Activated naive CD4-positive, alpha-beta T cell treated with anti-CD3 and anti-CD28 coated beads, Interleukin-2, amount 10 ng/mL, durations not matched to agents 7 days and 5 days (primary cell): ENCODE measurements at regions not wholly inside any gene's neighbourhood (a gene's known extent, or its start where the extent isn't known, plus 50 kb on each side); places are given as distances from the start of the nearest gene placed in this dataset.
"Not testable (repeated sequence)": the region's sequence is repeated elsewhere in the genome, so short reads cannot be mapped to it uniquely, and the experiment has no call there.

ENCODE experiments used
- CTCF ChIA-PET: fragments of 350-600 bp; sonication (Branson Sonifier 250); formaldehyde crosslinking; loops from one replicate; lab custom pipeline; 2021; ENCODE audit warnings: antibody characterized with exemption; lab: Charles Lee
- DNase-seq: peaks from one replicate; pipeline ENCODE4 v3.0.0-alpha.2; 2020
- H3K27ac Mint-ChIP-seq: one replicate; pipeline ENCODE4 v1.8.0; 2021; ENCODE audit warnings: mild to moderate bottlenecking, moderate library complexity, mixed read lengths
- H3K27me3 Mint-ChIP-seq: one replicate; pipeline ENCODE4 v1.8.0; 2021; ENCODE audit warnings: mild to moderate bottlenecking, mixed read lengths
- H3K36me3 Mint-ChIP-seq: one replicate; pipeline ENCODE4 v1.8.0; 2021; ENCODE audit warnings: mixed read lengths
- H3K4me1 Mint-ChIP-seq: one replicate; pipeline ENCODE4 v1.8.0; 2021; ENCODE audit warnings: mixed read lengths
- H3K4me3 Mint-ChIP-seq: one replicate; pipeline ENCODE4 v1.8.0; 2021; ENCODE audit warnings: mild to moderate bottlenecking, moderate library complexity, mixed read lengths
- H3K9me3 Mint-ChIP-seq: one replicate; pipeline ENCODE4 v1.8.0; 2021; ENCODE audit warnings: mixed read lengths

GRCh38 chr10:33883881-33884280, 549.4 kb upstream of the NRP1 start:
- Mint-ChIP-seq H3K4me1 (no peaks in the 10 kb centered on the region), H3K9me3 (peaks cover 2% of the 10 kb centered on the region), H3K4me3 (no peak overlapping the region), H3K36me3 (no peaks in the 10 kb centered on the region), H3K27me3 (no peaks in the 10 kb centered on the region), H3K27ac (no peak overlapping the region)
- CTCF ChIA-PET = no interaction called here
- DNase-seq = no peak

DNA sequence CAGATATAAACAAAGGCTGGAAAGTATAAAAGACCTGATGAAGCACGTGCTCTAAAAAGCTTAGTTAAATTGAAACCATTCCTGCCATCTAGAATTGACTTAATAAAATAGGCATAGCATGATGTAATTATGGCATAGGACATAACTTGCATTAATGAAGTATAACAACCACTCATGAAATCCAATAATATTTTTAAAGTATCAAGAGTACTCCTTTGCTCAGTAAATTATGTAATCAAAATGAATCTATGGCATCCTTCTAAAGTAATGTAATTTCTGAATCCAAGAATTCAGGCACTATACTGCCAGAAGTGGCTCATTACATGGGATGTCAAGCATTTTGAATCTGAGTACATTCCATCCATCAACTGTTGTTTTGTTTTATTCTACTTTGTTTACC, 548.5 kb upstream of the NRP1 start:
- peaks cover 2% of the 10 kb centered on the region for H3K9me3 Mint-ChIP-seq

DNA sequence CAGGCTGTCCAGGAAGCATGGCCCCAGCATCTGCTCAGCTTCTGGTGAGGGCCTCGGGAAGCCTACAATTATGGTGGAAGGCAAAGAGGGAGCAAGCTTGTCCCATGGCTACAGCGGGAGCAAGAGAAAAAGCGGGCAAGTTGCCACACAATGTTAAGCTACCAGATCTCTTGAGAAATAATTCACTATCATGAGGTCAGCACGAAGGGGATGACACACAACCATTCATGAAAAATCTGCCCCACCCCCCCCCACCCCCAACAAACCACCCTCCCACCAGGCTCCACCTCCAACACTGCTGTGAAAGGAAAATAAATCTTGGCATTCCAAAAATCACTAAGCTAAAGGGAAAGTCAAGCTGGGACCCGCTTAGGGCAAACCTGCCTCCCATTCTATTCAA, 545.8 kb upstream of the NRP1 start:
- Mint-ChIP-seq H3K4me3 (no peak overlapping the region), H3K4me1 (no peaks in the 10 kb centered on the region), H3K36me3 (no peaks in the 10 kb centered on the region), H3K27me3 (no peaks in the 10 kb centered on the region), H3K9me3 (peaks cover 2% of the 10 kb centered on the region), H3K27ac (no peak overlapping the region)
- CTCF ChIA-PET = no interaction called here
- no peak for DNase-seq

More for the DNA sequence above, 548.5 kb upstream of the NRP1 start:
- Mint-ChIP-seq H3K36me3 (no peaks in the 10 kb centered on the region), H3K27me3 (no peaks in the 10 kb centered on the region), H3K27ac (no peak overlapping the region), H3K4me3 (no peak overlapping the region), H3K4me1 (no peaks in the 10 kb centered on the region)
- DNase-seq = no peak
- CTCF ChIA-PET = no interaction called here

- H3K27ac Mint-ChIP-seq = no peak overlapping the region
- peaks cover 2% of the 10 kb centered on the region for H3K9me3 Mint-ChIP-seq
- H3K4me1 Mint-ChIP-seq = no peaks in the 10 kb centered on the region
- CTCF ChIA-PET = no interaction called here
- DNase-seq = no peak
- no peak overlapping the region for H3K4me3 Mint-ChIP-seq
- H3K27me3 Mint-ChIP-seq = no peaks in the 10 kb centered on the region
- no peaks in the 10 kb centered on the region for H3K36me3 Mint-ChIP-seq
Observed at GRCh38 chr10:33878238-33878786, 543.8 kb upstream of the NRP1 start.

- H3K27ac Mint-ChIP-seq = no peak overlapping the region
- no peak for DNase-seq
- H3K4me3 Mint-ChIP-seq = no peak overlapping the region
- no peaks in the 10 kb centered on the region for H3K27me3 Mint-ChIP-seq
- no peaks in the 10 kb centered on the region for H3K36me3 Mint-ChIP-seq
- peaks cover 2% of the 10 kb centered on the region for H3K9me3 Mint-ChIP-seq
- no peaks in the 10 kb centered on the region for H3K4me1 Mint-ChIP-seq
- CTCF ChIA-PET = no interaction called here
Observed at GRCh38 chr10:33876584-33877400, 542.3 kb upstream of the NRP1 start.

- CTCF ChIA-PET = no interaction called here
- H3K27ac Mint-ChIP-seq = no peak overlapping the region
Observed at GRCh38 chr10:33875924-33876583, 541.6 kb upstream of the NRP1 start.

GRCh38 chr10:33871061-33871956, 536.8 kb upstream of the NRP1 start:
- Mint-ChIP-seq H3K4me3 (no peak overlapping the region), H3K36me3 (no peaks in the 10 kb centered on the region), H3K27me3 (no peaks in the 10 kb centered on the region), H3K9me3 (no peaks in the 10 kb centered on the region), H3K27ac (no peak overlapping the region), H3K4me1 (no peaks in the 10 kb centered on the region)
- CTCF ChIA-PET = no interaction called here
- no peak for DNase-seq

More at GRCh38 chr10:33875924-33876583, 541.6 kb upstream of the NRP1 start:
- Mint-ChIP-seq H3K4me1 (no peaks in the 10 kb centered on the region), H3K9me3 (peaks cover 2% of the 10 kb centered on the region), H3K36me3 (no peaks in the 10 kb centered on the region), H3K4me3 (no peak overlapping the region), H3K27me3 (no peaks in the 10 kb centered on the region)
- DNase-seq = no peak

DNA sequence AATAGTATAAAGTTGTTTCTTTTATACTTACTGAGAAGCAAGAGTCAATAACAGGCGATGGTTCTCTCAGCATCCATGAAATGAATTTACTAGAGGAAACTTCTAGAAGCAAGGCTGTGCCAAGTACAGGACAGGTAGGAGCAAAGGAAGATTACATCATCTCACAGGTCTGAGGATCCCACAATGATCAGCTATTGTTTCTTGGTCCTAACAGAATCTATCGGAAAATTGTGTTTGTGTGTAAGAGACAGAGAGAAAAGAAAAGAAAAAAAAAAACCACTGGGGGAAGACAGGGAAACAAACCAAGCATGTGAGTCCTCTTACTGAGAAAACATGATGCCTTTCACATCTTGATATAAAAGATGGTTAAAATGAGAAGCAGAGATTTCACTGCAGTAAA, 535.0 kb upstream of the NRP1 start:
- DNase-seq = no peak
- H3K36me3 Mint-ChIP-seq = no peaks in the 10 kb centered on the region
- no peaks in the 10 kb centered on the region for H3K4me1 Mint-ChIP-seq
- no peak overlapping the region for H3K27ac Mint-ChIP-seq
- no peaks in the 10 kb centered on the region for H3K9me3 Mint-ChIP-seq
- no peak overlapping the region for H3K4me3 Mint-ChIP-seq
- CTCF ChIA-PET = no interaction called here
- no peaks in the 10 kb centered on the region for H3K27me3 Mint-ChIP-seq

DNA sequence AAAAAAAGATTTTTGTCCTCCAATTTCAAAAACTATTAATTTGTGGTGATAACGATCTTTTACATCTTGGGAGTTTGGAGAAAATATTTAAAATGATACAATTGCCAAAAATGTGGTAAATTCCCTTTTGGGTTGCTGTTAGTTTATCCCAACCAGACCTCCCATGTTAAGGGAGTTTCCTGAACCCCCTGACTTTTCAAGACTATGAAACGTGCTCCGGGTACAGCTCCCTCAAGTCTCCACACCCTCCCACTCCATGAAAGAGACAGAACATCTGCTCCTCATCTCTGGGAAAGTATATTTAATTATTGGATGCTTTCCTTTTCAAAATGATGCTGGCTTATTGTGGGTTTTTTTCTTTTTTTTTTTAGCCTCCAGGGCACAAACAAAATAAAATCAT, 534.6 kb upstream of the NRP1 start:
- Mint-ChIP-seq H3K27ac (no peak overlapping the region), H3K36me3 (no peaks in the 10 kb centered on the region), H3K4me3 (no peak overlapping the region), H3K9me3 (no peaks in the 10 kb centered on the region), H3K4me1 (no peaks in the 10 kb centered on the region), H3K27me3 (no peaks in the 10 kb centered on the region)
- DNase-seq = no peak
- CTCF ChIA-PET = no interaction called here

- H3K27ac Mint-ChIP-seq, CTCF ChIA-PET, H3K4me3 Mint-ChIP-seq, H3K9me3 Mint-ChIP-seq, H3K36me3 Mint-ChIP-seq, H3K27me3 Mint-ChIP-seq, H3K4me1 Mint-ChIP-seq, DNase-seq: not testable (repeated sequence)
Observed at GRCh38 chr10:33867199-33867789, 532.8 kb upstream of the NRP1 start.

DNA sequence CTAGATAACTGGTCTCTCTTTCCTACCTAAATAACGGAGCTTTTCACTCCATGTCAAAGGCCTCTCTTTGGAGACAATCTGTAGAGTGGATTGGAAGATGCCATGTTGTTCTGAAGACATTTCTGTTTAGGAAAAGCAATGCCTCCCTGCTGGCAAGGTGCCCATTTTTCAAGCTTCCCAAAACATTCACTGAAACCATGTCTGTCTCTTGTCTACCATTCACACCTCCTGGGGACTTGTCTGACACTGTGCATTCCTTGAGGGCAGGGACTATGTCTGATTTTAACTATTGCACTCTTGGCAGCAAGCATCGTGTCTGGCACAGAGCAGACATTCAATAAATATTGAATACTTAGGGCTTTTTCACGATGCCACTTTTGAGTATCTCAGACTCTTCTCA, 528.9 kb upstream of the NRP1 start:
- CTCF ChIA-PET = no interaction called here
- Mint-ChIP-seq H3K4me1 (no peaks in the 10 kb centered on the region), H3K9me3 (no peaks in the 10 kb centered on the region), H3K27me3 (no peaks in the 10 kb centered on the region), H3K36me3 (no peaks in the 10 kb centered on the region), H3K4me3 (no peak overlapping the region), H3K27ac (no peak overlapping the region)
- DNase-seq = no peak

DNA sequence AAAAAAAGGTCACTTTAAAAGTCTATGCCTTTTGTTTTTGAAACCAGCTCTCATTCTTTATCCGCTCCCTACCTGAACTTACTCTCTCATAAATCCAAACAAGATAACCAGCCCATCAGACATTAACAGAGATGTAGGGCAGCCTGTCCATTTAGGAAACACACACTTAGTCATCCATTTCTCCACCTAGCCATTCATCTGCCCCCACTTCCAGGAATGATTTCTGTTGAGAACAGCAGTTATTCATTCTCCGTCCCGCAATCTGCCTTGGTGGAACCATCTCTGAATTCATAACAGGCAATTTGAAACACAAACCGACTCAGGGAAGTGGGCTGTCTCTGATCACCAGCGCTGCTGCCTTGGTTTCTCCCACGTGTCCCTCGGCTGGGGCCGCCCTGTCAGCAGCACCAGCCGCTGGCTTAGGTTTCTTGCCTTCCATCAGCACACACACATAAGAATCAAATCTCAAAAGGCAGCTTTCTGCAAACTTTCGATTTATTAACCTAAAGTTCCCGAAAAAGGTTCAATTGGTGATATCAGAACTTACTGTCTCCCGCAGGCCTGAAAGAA, 528.2 kb upstream of the NRP1 start:
- Mint-ChIP-seq H3K36me3 (no peaks in the 10 kb centered on the region), H3K27ac (no peak overlapping the region), H3K4me1 (no peaks in the 10 kb centered on the region), H3K27me3 (no peaks in the 10 kb centered on the region), H3K4me3 (no peak overlapping the region), H3K9me3 (no peaks in the 10 kb centered on the region)
- no peak for DNase-seq
- CTCF ChIA-PET = no interaction called here

GRCh38 chr10:33861833-33862232, 527.4 kb upstream of the NRP1 start:
- H3K27me3 Mint-ChIP-seq = no peaks in the 10 kb centered on the region
- no peaks in the 10 kb centered on the region for H3K4me1 Mint-ChIP-seq
- H3K36me3 Mint-ChIP-seq = no peaks in the 10 kb centered on the region
- CTCF ChIA-PET = no interaction called here
- no peak for DNase-seq
- H3K4me3 Mint-ChIP-seq = no peak overlapping the region
- H3K9me3 Mint-ChIP-seq = no peaks in the 10 kb centered on the region
- no peak overlapping the region for H3K27ac Mint-ChIP-seq
